ENCODE measurements at regions not wholly inside any gene's neighbourhood (a gene's known extent, or its start where the extent isn't known, plus 50 kb on each side); places are given as distances from the start of the nearest gene placed in this dataset.

DNA sequence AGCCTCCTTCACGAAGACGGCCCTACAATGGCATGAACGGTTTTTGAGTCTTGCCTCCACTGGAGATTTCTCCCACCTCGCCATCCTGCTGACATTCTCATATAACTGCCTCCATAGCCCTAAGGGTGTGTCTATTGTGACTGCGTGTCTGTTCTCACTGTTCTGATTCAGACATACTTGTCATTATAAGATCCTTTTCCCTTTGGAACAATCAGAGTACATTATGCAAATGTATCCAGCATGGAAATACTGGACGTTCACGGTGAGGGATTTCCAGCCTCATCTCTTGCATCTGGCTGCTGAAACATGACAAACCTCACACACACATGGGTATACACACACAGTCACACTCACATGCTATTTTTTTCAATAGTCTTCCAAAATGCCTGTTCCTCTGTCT, 402.1 kb downstream of the DIRAS2 start:
- Histone ChIP-seq H3K9ac (ENCODE audit: insufficient read length, low read depth) (no peak overlapping the region), H3K36me3 (ENCODE audit: insufficient read depth, insufficient read length, low read length) (no peaks in the 10 kb centered on the region), H3K9me3 (ENCODE audit: insufficient read depth, low read length) (no peaks in the 10 kb centered on the region), H3K27me3 (ENCODE audit: insufficient read depth, insufficient read length) (no peaks in the 10 kb centered on the region), H3K4me3 (ENCODE audit: insufficient read length, low read depth) (no peak overlapping the region), H3K4me1 (ENCODE audit: insufficient read depth, insufficient read length) (no peaks in the 10 kb centered on the region)
- no peak for DNase-seq (ENCODE audit: low read depth, low spot score)
- TF ChIP-seq YY1 (IDR thresholded peaks at IDR 0.05; ENCODE audit: insufficient read depth, insufficient read length) (no peak), SUZ12 (IDR thresholded peaks at IDR 0.05; ENCODE audit: extremely low read depth, insufficient read depth, insufficient read length) (no peak), ZNF274 (IDR thresholded peaks at IDR 0.05; ENCODE audit: low read depth, low read length) (no peak)

GRCh38 chr9:90245661-90246060, 397.0 kb downstream of the DIRAS2 start:
- Histone ChIP-seq H3K9me3 (ENCODE audit: insufficient read depth, low read length) (no peaks in the 10 kb centered on the region), H3K27me3 (ENCODE audit: insufficient read depth, insufficient read length) (no peaks in the 10 kb centered on the region), H3K36me3 (ENCODE audit: insufficient read depth, insufficient read length, low read length) (no peaks in the 10 kb centered on the region), H3K4me1 (ENCODE audit: insufficient read depth, insufficient read length) (no peaks in the 10 kb centered on the region), H3K4me3 (ENCODE audit: insufficient read length, low read depth) (no peak overlapping the region), H3K9ac (ENCODE audit: insufficient read length, low read depth) (no peak overlapping the region)
- no peak for TF ChIP-seq ZNF274 (IDR thresholded peaks at IDR 0.05; ENCODE audit: low read depth, low read length)
- no peak for TF ChIP-seq YY1 (IDR thresholded peaks at IDR 0.05; ENCODE audit: insufficient read depth, insufficient read length)
- no peak for TF ChIP-seq SUZ12 (IDR thresholded peaks at IDR 0.05; ENCODE audit: extremely low read depth, insufficient read depth, insufficient read length)
- no peak for DNase-seq (ENCODE audit: low read depth, low spot score)

DNA sequence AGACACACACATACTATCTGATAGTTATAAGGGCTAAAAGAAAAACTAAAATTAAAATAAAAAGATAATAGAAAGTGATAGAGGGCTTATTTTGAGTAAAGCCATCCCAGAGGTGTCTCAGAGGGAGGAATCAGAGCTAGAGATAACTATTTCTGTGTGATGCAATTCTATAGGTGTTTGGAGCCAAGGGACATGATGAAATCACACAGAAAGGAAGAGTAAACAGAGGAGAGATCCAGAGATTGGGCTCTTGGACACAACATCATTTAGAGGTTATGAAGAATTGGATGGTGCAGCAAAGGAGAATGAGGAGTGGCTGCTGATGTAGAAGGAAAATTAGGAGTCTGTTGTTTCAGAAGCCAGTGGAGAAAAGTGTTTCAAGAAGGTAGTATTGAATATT, 393.5 kb downstream of the DIRAS2 start:
- Histone ChIP-seq H3K36me3 (ENCODE audit: insufficient read depth, insufficient read length, low read length) (no peaks in the 10 kb centered on the region), H3K4me3 (ENCODE audit: insufficient read length, low read depth) (no peak overlapping the region), H3K9me3 (ENCODE audit: insufficient read depth, low read length) (peaks cover 11% of the 10 kb centered on the region; the same call in 1 of the 2 replicates), H3K27me3 (ENCODE audit: insufficient read depth, insufficient read length) (no peaks in the 10 kb centered on the region), H3K9ac (ENCODE audit: insufficient read length, low read depth) (no peak overlapping the region), H3K4me1 (ENCODE audit: insufficient read depth, insufficient read length) (no peaks in the 10 kb centered on the region)
- TF ChIP-seq ZNF274 (IDR thresholded peaks at IDR 0.05; ENCODE audit: low read depth, low read length) (no peak), SUZ12 (IDR thresholded peaks at IDR 0.05; ENCODE audit: extremely low read depth, insufficient read depth, insufficient read length) (no peak), YY1 (IDR thresholded peaks at IDR 0.05; ENCODE audit: insufficient read depth, insufficient read length) (no peak)
- no peak for DNase-seq (ENCODE audit: low read depth, low spot score)

- H3K9me3 ChIP-seq (ENCODE audit: insufficient read depth, low read length): peaks cover 11% of the 10 kb centered on the region; the same call in 1 of the 2 replicates
- H3K9ac ChIP-seq (ENCODE audit: insufficient read length, low read depth): no peak overlapping the region
- no peaks in the 10 kb centered on the region for H3K4me1 ChIP-seq (ENCODE audit: insufficient read depth, insufficient read length)
- no peaks in the 10 kb centered on the region for H3K27me3 ChIP-seq (ENCODE audit: insufficient read depth, insufficient read length)
- no peak for DNase-seq (ENCODE audit: low read depth, low spot score)
- H3K4me3 ChIP-seq (ENCODE audit: insufficient read length, low read depth): no peak overlapping the region
- no peak for TF ChIP-seq SUZ12 (IDR thresholded peaks at IDR 0.05; ENCODE audit: extremely low read depth, insufficient read depth, insufficient read length)
- TF ChIP-seq YY1 (IDR thresholded peaks at IDR 0.05; ENCODE audit: insufficient read depth, insufficient read length): no peak
- TF ChIP-seq ZNF274 (IDR thresholded peaks at IDR 0.05; ENCODE audit: low read depth, low read length): no peak
- no peaks in the 10 kb centered on the region for H3K36me3 ChIP-seq (ENCODE audit: insufficient read depth, insufficient read length, low read length)
Measured at GRCh38 chr9:90251316-90251715, 391.3 kb downstream of the DIRAS2 start.

DNA sequence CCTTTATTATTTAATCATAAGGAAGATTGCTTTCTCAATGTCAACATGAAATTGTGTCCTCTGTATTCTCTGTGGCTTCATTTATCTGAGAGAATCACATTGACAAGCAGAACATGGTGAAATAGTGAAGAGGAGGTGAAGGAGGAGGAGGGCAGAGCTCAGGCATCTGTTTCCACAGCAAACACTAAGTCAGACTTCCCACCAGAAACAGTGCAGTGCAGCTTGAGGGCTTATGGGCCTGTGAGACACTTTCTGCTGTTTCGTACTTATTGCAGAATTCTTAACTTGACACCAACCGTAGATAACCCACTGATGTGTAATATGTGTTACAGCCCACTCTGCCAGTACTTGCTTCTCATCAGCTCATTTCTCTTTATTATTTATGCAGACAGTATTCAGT, 386.3 kb downstream of the DIRAS2 start:
- Histone ChIP-seq H3K9ac (ENCODE audit: insufficient read length, low read depth) (no peak overlapping the region), H3K27me3 (ENCODE audit: insufficient read depth, insufficient read length) (no peaks in the 10 kb centered on the region), H3K9me3 (ENCODE audit: insufficient read depth, low read length) (peaks cover 23% of the 10 kb centered on the region), H3K4me1 (ENCODE audit: insufficient read depth, insufficient read length) (no peaks in the 10 kb centered on the region), H3K36me3 (ENCODE audit: insufficient read depth, insufficient read length, low read length) (no peaks in the 10 kb centered on the region), H3K4me3 (ENCODE audit: insufficient read length, low read depth) (no peak overlapping the region)
- TF ChIP-seq YY1 (IDR thresholded peaks at IDR 0.05; ENCODE audit: insufficient read depth, insufficient read length) (no peak), SUZ12 (IDR thresholded peaks at IDR 0.05; ENCODE audit: extremely low read depth, insufficient read depth, insufficient read length) (no peak), ZNF274 (IDR thresholded peaks at IDR 0.05; ENCODE audit: low read depth, low read length) (no peak)
- DNase-seq (ENCODE audit: low read depth, low spot score): no peak

GRCh38 chr9:90259311-90260246, 383.0 kb downstream of the DIRAS2 start:
- Histone ChIP-seq H3K27me3 (ENCODE audit: insufficient read depth, insufficient read length) (no peaks in the 10 kb centered on the region), H3K9ac (ENCODE audit: insufficient read length, low read depth) (no peak overlapping the region), H3K4me3 (ENCODE audit: insufficient read length, low read depth) (no peak overlapping the region), H3K9me3 (ENCODE audit: insufficient read depth, low read length) (peaks cover 22% of the 10 kb centered on the region), H3K4me1 (ENCODE audit: insufficient read depth, insufficient read length) (no peaks in the 10 kb centered on the region), H3K36me3 (ENCODE audit: insufficient read depth, insufficient read length, low read length) (no peaks in the 10 kb centered on the region)
- TF ChIP-seq YY1 (IDR thresholded peaks at IDR 0.05; ENCODE audit: insufficient read depth, insufficient read length) (no peak), ZNF274 (IDR thresholded peaks at IDR 0.05; ENCODE audit: low read depth, low read length) (no peak), SUZ12 (IDR thresholded peaks at IDR 0.05; ENCODE audit: extremely low read depth, insufficient read depth, insufficient read length) (no peak)
- no peak for DNase-seq (ENCODE audit: low read depth, low spot score)

- H3K27me3 ChIP-seq (ENCODE audit: insufficient read depth, insufficient read length): no peaks in the 10 kb centered on the region
- no peaks in the 10 kb centered on the region for H3K4me1 ChIP-seq (ENCODE audit: insufficient read depth, insufficient read length)
- DNase-seq (ENCODE audit: low read depth, low spot score): no peak
- peaks cover 22% of the 10 kb centered on the region for H3K9me3 ChIP-seq (ENCODE audit: insufficient read depth, low read length)
- H3K9ac ChIP-seq (ENCODE audit: insufficient read length, low read depth): no peak overlapping the region
- no peaks in the 10 kb centered on the region for H3K36me3 ChIP-seq (ENCODE audit: insufficient read depth, insufficient read length, low read length)
- no peak overlapping the region for H3K4me3 ChIP-seq (ENCODE audit: insufficient read length, low read depth)
- TF ChIP-seq ZNF274 (IDR thresholded peaks at IDR 0.05; ENCODE audit: low read depth, low read length): no peak
- no peak for TF ChIP-seq YY1 (IDR thresholded peaks at IDR 0.05; ENCODE audit: insufficient read depth, insufficient read length)
- no peak for TF ChIP-seq SUZ12 (IDR thresholded peaks at IDR 0.05; ENCODE audit: extremely low read depth, insufficient read depth, insufficient read length)
Measured at GRCh38 chr9:90261698-90262097, 380.9 kb downstream of the DIRAS2 start.
